ENCODE measurements at regions not wholly inside any gene's neighbourhood (a gene's known extent, or its start where the extent isn't known, plus 50 kb on each side); places are given as distances from the start of the nearest gene placed in this dataset.

- TF ChIP-seq, protein P1, sequence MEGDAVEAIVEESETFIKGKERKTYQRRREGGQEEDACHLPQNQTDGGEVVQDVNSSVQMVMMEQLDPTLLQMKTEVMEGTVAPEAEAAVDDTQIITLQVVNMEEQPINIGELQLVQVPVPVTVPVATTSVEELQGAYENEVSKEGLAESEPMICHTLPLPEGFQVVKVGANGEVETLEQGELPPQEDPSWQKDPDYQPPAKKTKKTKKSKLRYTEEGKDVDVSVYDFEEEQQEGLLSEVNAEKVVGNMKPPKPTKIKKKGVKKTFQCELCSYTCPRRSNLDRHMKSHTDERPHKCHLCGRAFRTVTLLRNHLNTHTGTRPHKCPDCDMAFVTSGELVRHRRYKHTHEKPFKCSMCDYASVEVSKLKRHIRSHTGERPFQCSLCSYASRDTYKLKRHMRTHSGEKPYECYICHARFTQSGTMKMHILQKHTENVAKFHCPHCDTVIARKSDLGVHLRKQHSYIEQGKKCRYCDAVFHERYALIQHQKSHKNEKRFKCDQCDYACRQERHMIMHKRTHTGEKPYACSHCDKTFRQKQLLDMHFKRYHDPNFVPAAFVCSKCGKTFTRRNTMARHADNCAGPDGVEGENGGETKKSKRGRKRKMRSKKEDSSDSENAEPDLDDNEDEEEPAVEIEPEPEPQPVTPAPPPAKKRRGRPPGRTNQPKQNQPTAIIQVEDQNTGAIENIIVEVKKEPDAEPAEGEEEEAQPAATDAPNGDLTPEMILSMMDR (conservative IDR thresholded peaks at IDR 0.05) = no peak
- TF ChIP-seq ZFX (IDR thresholded peaks at IDR 0.05) = no peak
These were observed 89.8 kb upstream of the TGIF1 start for GRCh38 chr18:3360211-3360610.
